ENCODE measurements at regions not wholly inside any gene's neighbourhood (a gene's known extent, or its start where the extent isn't known, plus 50 kb on each side); places are given as distances from the start of the nearest gene placed in this dataset.
"Not testable (repeated sequence)": the region's sequence is repeated elsewhere in the genome, so short reads cannot be mapped to it uniquely, and the experiment has no call there.

DNA sequence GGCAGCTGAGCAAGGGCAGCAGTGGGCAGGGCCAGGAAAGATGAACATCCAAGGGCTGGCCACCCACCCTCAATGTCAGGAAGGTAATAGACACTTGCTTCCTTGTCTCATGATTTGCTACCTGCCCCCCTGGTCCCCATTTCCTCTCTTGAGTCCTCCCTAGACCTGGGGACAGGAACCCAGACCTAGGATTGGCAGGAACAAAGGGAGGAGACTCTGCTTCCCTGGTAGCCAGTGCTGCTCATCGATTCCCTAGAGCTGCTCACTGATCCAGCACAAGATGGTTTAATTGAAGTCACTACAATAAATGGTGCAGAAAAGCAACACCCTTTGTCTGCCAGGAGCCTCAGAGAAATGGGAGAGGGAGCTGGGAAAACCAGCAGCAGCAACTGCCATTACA, 67.8 kb upstream of the CHST1 start:
- TF ChIP-seq EP300 (IDR thresholded peaks at IDR 0.05), result no peak
- no peak for TF ChIP-seq POLR2A (IDR thresholded peaks at IDR 0.05)
- no peak for TF ChIP-seq CTCF (IDR thresholded peaks at IDR 0.05)
- TF ChIP-seq POLR2AphosphoS5 (IDR thresholded peaks at IDR 0.05), result no peak
- Histone ChIP-seq H3K36me3 (no peaks in the 10 kb centered on the region), H3K4me1 (no peaks in the 10 kb centered on the region), H3K9me3 (peaks cover 0 to 4% (median 0%) of the 10 kb centered on the region in 3 donors), H3K27ac (no peak overlapping the region), H3K27me3 (peaks cover 10% of the 10 kb centered on the region), H3K4me3 (no peak overlapping the region)
- 17 to 83% methylated on average over 1 of the region's 1 CpG for WGBS, 2 donors (ENCODE audit: low coverage in 1 of 2)
- ATAC-seq, result no peak

DNA sequence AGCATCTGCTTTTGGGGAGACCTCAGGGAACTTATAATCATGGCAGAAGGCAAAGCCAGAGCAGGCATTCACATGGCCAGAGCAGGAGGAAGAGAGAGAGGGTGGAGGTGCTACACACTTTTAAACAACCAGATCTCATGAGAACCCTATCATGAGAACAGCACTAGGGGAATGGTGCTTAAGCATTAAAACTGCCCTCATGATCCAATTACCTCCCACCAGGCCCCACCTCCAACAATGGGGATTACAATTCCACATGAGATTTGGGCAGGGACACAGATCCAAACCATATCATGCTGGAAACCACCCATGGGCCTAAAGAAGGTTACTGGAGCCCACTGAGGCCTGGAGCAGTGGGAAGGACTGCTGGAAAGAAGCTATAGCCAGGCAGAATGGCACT, 66.9 kb upstream of the CHST1 start:
- TF ChIP-seq EP300 (IDR thresholded peaks at IDR 0.05), result no peak
- no peak for TF ChIP-seq POLR2AphosphoS5 (IDR thresholded peaks at IDR 0.05)
- no peak for TF ChIP-seq POLR2A (IDR thresholded peaks at IDR 0.05)
- TF ChIP-seq CTCF (IDR thresholded peaks at IDR 0.05), result no peak
- Histone ChIP-seq H3K36me3 (no peaks in the 10 kb centered on the region), H3K4me1 (no peaks in the 10 kb centered on the region), H3K4me3 (no peak overlapping the region), H3K27ac (no peak overlapping the region), H3K27me3 (peaks cover 16% of the 10 kb centered on the region), H3K9me3 (peaks cover 0 to 4% (median 0%) of the 10 kb centered on the region in 3 donors)
- ATAC-seq, result no peak

DNA sequence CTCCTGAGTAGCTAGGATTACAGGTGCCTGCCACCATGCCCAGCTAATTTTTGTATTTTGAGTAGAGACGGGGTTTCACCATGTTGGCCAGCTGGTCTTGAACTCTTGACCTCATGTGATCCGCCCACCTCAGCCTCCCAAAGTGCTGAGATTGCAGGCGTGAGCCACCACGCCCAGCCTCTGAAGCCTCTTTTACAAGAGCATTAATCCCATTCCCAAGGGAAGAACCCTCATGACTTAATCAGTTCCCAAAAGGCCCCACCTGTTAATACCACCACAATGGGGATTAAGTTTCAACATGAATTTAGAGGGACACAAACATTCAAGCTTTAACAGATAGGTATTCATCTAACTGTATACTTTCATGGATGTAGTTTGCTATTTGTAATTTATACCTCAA, 65.7 kb upstream of the CHST1 start:
- H3K27ac ChIP-seq, H3K9me3 ChIP-seq, H3K4me3 ChIP-seq, ATAC-seq, H3K36me3 ChIP-seq, H3K4me1 ChIP-seq: not testable (repeated sequence)
- WGBS, 2 donors (ENCODE audit: low coverage in 1 of 2), result 88 to 100% methylated on average over 1 to 4 of the region's 4 CpGs
- peaks cover 21% of the 10 kb centered on the region for H3K27me3 ChIP-seq

DNA sequence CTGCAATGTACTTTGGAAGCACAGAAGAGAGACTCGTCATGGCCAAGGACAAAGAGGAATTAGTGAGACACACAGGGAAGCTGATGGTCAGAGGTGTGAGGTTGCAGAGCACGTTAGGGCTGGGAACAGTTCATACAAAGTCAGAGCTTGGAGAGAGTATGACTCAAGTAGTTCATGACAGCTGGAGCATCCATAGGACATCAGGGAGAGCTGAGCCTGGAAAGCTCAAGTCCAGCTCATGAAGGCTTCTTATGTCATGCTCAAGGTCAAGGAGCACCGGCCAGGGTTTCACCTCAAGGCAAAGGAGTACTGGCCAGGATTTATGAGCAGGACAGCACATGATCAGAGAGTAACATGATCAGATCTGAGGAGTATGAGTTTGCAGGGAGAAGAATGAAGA, 64.6 kb upstream of the CHST1 start:
- no peaks in the 10 kb centered on the region for H3K4me1 ChIP-seq
- no peak for ATAC-seq
- peaks cover 21% of the 10 kb centered on the region for H3K27me3 ChIP-seq
- peaks cover 0 to 4% (median 0%) of the 10 kb centered on the region in 3 donors for H3K9me3 ChIP-seq
- TF ChIP-seq CTCF (IDR thresholded peaks at IDR 0.05) (no peak), POLR2A (IDR thresholded peaks at IDR 0.05) (no peak), EP300 (IDR thresholded peaks at IDR 0.05) (no peak), POLR2AphosphoS5 (IDR thresholded peaks at IDR 0.05) (no peak)
- WGBS, 2 donors (ENCODE audit: low coverage in 1 of 2), result 51 to 90% methylated on average over 2 to 3 of the region's 3 CpGs
- H3K36me3 ChIP-seq, result no peaks in the 10 kb centered on the region
- H3K4me3 ChIP-seq, result no peak overlapping the region
- H3K27ac ChIP-seq, result no peak overlapping the region

DNA sequence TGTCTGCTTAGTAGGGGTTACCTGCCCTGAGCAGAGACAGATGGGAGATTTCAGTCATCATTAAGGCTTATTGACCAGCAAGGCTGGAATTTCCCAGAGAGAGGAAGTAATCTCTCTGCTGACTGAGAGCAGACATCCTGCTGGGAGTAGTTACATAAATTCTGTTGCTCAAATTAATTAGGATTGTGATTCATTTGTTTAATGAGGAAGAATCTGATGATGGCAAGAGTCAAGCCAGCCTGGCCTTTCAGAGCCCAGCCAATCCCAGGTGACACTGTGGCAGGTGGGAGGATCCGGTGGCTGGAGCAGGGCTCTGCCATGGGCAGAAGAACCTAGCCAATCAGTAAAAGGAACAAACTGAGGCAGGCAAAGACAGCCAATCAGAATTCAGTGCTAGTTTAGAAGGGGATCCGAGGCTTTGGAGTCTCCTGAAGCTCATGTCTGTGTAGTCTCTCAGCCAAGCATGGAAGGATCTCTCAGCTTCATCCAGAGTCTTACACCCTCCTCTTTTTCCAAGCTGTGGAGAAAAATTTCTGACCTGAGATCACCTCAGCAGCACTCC, 61.2 kb upstream of the CHST1 start:
- WGBS, 2 donors (ENCODE audit: low coverage in 1 of 2), result 33% methylated on average over 1 of the region's 2 CpGs; no CpG with 5 or more reads in 1 of the 2 donors
- H3K4me1 ChIP-seq, result no peaks in the 10 kb centered on the region
- no peak overlapping the region for H3K4me3 ChIP-seq
- TF ChIP-seq POLR2A (IDR thresholded peaks at IDR 0.05) (no peak), CTCF (IDR thresholded peaks at IDR 0.05) (no peak), EP300 (IDR thresholded peaks at IDR 0.05) (no peak), POLR2AphosphoS5 (IDR thresholded peaks at IDR 0.05) (no peak)
- no peaks in the 10 kb centered on the region for H3K36me3 ChIP-seq
- no peak for ATAC-seq
- H3K27ac ChIP-seq, result no peak overlapping the region
- no peaks in the 10 kb centered on the region for H3K9me3 ChIP-seq
- peaks cover 29% of the 10 kb centered on the region for H3K27me3 ChIP-seq

Measured in gastroesophageal sphincter (tissue), 4 donors.